Osteoblast (primary cell): ENCODE measurements at regions not wholly inside any gene's neighbourhood (a gene's known extent, or its start where the extent isn't known, plus 50 kb on each side); places are given as distances from the start of the nearest gene placed in this dataset.

Experiments
- DNase-seq: peaks from one replicate; pipeline ENCODE4 v3.0.0; 2011; ENCODE audit warnings: low spot score, mixed read lengths; ENCODE audit not compliant: insufficient read length; ENCODE audit errors: missing footprints
- H2AFZ ChIP-seq: 2 replicates; pipeline ENCODE4 v1.6.0; 2011; ENCODE audit warnings: mild to moderate bottlenecking, low read length
- H3K27ac ChIP-seq: 2 replicates; pipeline ENCODE4 v1.5.1; 2011; ENCODE audit warnings: mild to moderate bottlenecking, low read depth, low read length, moderate library complexity
- H3K27me3 ChIP-seq: 2 replicates; pipeline ENCODE4 v1.6.0; 2012; ENCODE audit warnings: mild to moderate bottlenecking, control low read depth, inconsistent platforms, low read length, moderate library complexity; ENCODE audit not compliant: insufficient read depth
- H3K36me3 ChIP-seq: 2 replicates; pipeline ENCODE4 v1.5.1; 2011; ENCODE audit warnings: mild to moderate bottlenecking, low read length, control low read depth, moderate library complexity; ENCODE audit not compliant: insufficient read depth
- H3K4me1 ChIP-seq: 2 replicates; pipeline ENCODE4 v1.5.1; 2011; ENCODE audit warnings: mild to moderate bottlenecking, low read length, control low read depth, moderate library complexity; ENCODE audit not compliant: insufficient read depth
- H3K4me2 ChIP-seq: 2 replicates; pipeline ENCODE4 v1.6.0; 2011; ENCODE audit warnings: mild to moderate bottlenecking, low read length; ENCODE audit not compliant: insufficient read depth
- H3K4me3 ChIP-seq: fragments of 200-600 bp; sonication (generic); 3 replicates; pipeline ENCODE4 v1.5.1; 2012; ENCODE audit warnings: mild to moderate bottlenecking, low read length, inconsistent platforms; ENCODE audit not compliant: insufficient read depth
- H3K79me2 ChIP-seq: 2 replicates; pipeline ENCODE4 v1.6.0; 2012; ENCODE audit warnings: mild to moderate bottlenecking, low read length, control low read depth, inconsistent platforms; ENCODE audit not compliant: insufficient read depth
- H3K9me3 ChIP-seq: 2 replicates; pipeline ENCODE4 v1.5.1; 2011; ENCODE audit warnings: low read depth, low read length, control low read depth
- H4K20me1 ChIP-seq: 2 replicates; pipeline ENCODE4 v1.6.0; 2012; ENCODE audit warnings: mild to moderate bottlenecking, low read length, control low read depth; ENCODE audit not compliant: insufficient read depth
- TF ChIP-seq, protein P1 (sequence below): IDR thresholded peaks from 2 replicates; pipeline ENCODE4 v1.5.1; 2011; ENCODE audit warnings: mild to moderate bottlenecking, low read depth, low read length, moderate library complexity; ENCODE audit errors: extremely low read depth

GRCh38 chr20:6680441-6680840 lies 87.0 kb upstream of the BMP2 start:
- no peaks in the 10 kb centered on the region for H3K79me2 ChIP-seq
- DNase-seq: no peak
- no peak overlapping the region for H3K27ac ChIP-seq
- H3K4me1 ChIP-seq: no peaks in the 10 kb centered on the region
- H2AFZ ChIP-seq: no peak overlapping the region
- TF ChIP-seq, protein P1, sequence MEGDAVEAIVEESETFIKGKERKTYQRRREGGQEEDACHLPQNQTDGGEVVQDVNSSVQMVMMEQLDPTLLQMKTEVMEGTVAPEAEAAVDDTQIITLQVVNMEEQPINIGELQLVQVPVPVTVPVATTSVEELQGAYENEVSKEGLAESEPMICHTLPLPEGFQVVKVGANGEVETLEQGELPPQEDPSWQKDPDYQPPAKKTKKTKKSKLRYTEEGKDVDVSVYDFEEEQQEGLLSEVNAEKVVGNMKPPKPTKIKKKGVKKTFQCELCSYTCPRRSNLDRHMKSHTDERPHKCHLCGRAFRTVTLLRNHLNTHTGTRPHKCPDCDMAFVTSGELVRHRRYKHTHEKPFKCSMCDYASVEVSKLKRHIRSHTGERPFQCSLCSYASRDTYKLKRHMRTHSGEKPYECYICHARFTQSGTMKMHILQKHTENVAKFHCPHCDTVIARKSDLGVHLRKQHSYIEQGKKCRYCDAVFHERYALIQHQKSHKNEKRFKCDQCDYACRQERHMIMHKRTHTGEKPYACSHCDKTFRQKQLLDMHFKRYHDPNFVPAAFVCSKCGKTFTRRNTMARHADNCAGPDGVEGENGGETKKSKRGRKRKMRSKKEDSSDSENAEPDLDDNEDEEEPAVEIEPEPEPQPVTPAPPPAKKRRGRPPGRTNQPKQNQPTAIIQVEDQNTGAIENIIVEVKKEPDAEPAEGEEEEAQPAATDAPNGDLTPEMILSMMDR: no peak
- H3K36me3 ChIP-seq: no peaks in the 10 kb centered on the region
- no peak overlapping the region for H3K4me2 ChIP-seq
- no peaks in the 10 kb centered on the region for H3K9me3 ChIP-seq
- H3K4me3 ChIP-seq: no peak overlapping the region
- H4K20me1 ChIP-seq: no peaks in the 10 kb centered on the region
- H3K27me3 ChIP-seq: no peaks in the 10 kb centered on the region

GRCh38 chr20:6679086-6679485 lies 88.4 kb upstream of the BMP2 start:
- Histone ChIP-seq H3K4me3 (no peak overlapping the region), H3K36me3 (no peaks in the 10 kb centered on the region), H2AFZ (no peak overlapping the region), H3K27me3 (no peaks in the 10 kb centered on the region), H3K9me3 (no peaks in the 10 kb centered on the region), H3K4me2 (no peak overlapping the region), H3K27ac (no peak overlapping the region), H3K4me1 (no peaks in the 10 kb centered on the region), H3K79me2 (no peaks in the 10 kb centered on the region), H4K20me1 (no peaks in the 10 kb centered on the region)
- DNase-seq: no peak
- TF ChIP-seq, protein P1: no peak

GRCh38 chr20:6678101-6678500 lies 89.4 kb upstream of the BMP2 start:
- TF ChIP-seq, protein P1: no peak
- H3K9me3 ChIP-seq: no peaks in the 10 kb centered on the region
- DNase-seq: no peak
- H3K4me3 ChIP-seq: no peak overlapping the region
- no peaks in the 10 kb centered on the region for H3K36me3 ChIP-seq
- no peaks in the 10 kb centered on the region for H4K20me1 ChIP-seq
- H3K4me2 ChIP-seq: no peak overlapping the region
- no peaks in the 10 kb centered on the region for H3K79me2 ChIP-seq
- H3K27me3 ChIP-seq: no peaks in the 10 kb centered on the region
- no peak overlapping the region for H2AFZ ChIP-seq
- H3K27ac ChIP-seq: no peak overlapping the region
- no peaks in the 10 kb centered on the region for H3K4me1 ChIP-seq

GRCh38 chr20:6674831-6675230 lies 92.7 kb upstream of the BMP2 start:
- H3K27me3 ChIP-seq: no peaks in the 10 kb centered on the region
- no peaks in the 10 kb centered on the region for H3K36me3 ChIP-seq
- no peak overlapping the region for H3K27ac ChIP-seq
- H3K79me2 ChIP-seq: no peaks in the 10 kb centered on the region
- DNase-seq: no peak
- no peak overlapping the region for H3K4me3 ChIP-seq
- no peak overlapping the region for H3K4me2 ChIP-seq
- no peaks in the 10 kb centered on the region for H3K9me3 ChIP-seq
- H3K4me1 ChIP-seq: no peaks in the 10 kb centered on the region
- TF ChIP-seq, protein P1: no peak
- H2AFZ ChIP-seq: no peak overlapping the region
- H4K20me1 ChIP-seq: no peaks in the 10 kb centered on the region
